ENCODE measurements at regions not wholly inside any gene's neighbourhood (a gene's known extent, or its start where the extent isn't known, plus 50 kb on each side); places are given as distances from the start of the nearest gene placed in this dataset.

GRCh38 chr4:56750231-56750630 lies 69.1 kb upstream of the HOPX start:
- H2AFZ ChIP-seq = no peak overlapping the region
- H4K20me1 ChIP-seq (ENCODE audit: insufficient read depth) = no peaks in the 10 kb centered on the region
- H3K79me2 ChIP-seq (ENCODE audit: insufficient read depth) = no peaks in the 10 kb centered on the region
- no peaks in the 10 kb centered on the region for H3K9me3 ChIP-seq (ENCODE audit: low read depth)
- H3K4me3 ChIP-seq = no peak overlapping the region
- H3K36me3 ChIP-seq (ENCODE audit: low read depth) = no peaks in the 10 kb centered on the region
- no peak for TF ChIP-seq EZH2phosphoT487 (IDR thresholded peaks at IDR 0.05; ENCODE audit: insufficient read depth, low read depth)
- no peak for TF ChIP-seq EZH2 (IDR thresholded peaks at IDR 0.05; ENCODE audit: insufficient read depth, poor library complexity, severe bottlenecking)
- no peak overlapping the region for H3K27ac ChIP-seq
- H3K9ac ChIP-seq = no peak overlapping the region
- no peaks in the 10 kb centered on the region for H3K4me1 ChIP-seq (ENCODE audit: insufficient read depth)
- H3K4me2 ChIP-seq (ENCODE audit: unreplicated experiment) = no peak overlapping the region
- H3F3A ChIP-seq (ENCODE audit: insufficient read depth) = no peaks in the 10 kb centered on the region
- H3K9me2 ChIP-seq (ENCODE audit: insufficient read depth) = no peaks in the 10 kb centered on the region
- in situ Hi-C loops (cut with MboI) = no loop called here
- no peaks in the 10 kb centered on the region for H3K27me3 ChIP-seq (replicated peaks; ENCODE audit: insufficient read depth)
- DNase-seq = no peak

- Histone ChIP-seq H2AFZ (no peak overlapping the region), H3F3A (ENCODE audit: insufficient read depth) (no peaks in the 10 kb centered on the region), H3K9ac (no peak overlapping the region), H3K9me2 (ENCODE audit: insufficient read depth) (no peaks in the 10 kb centered on the region), H3K9me3 (ENCODE audit: low read depth) (no peaks in the 10 kb centered on the region), H3K4me2 (ENCODE audit: unreplicated experiment) (no peak overlapping the region), H3K27me3 (replicated peaks; ENCODE audit: insufficient read depth) (peaks cover 7% of the 10 kb centered on the region), H3K79me2 (ENCODE audit: insufficient read depth) (no peaks in the 10 kb centered on the region), H3K36me3 (ENCODE audit: low read depth) (no peaks in the 10 kb centered on the region), H3K27ac (no peak overlapping the region), H4K20me1 (ENCODE audit: insufficient read depth) (no peaks in the 10 kb centered on the region), H3K4me1 (ENCODE audit: insufficient read depth) (no peaks in the 10 kb centered on the region), H3K4me3 (no peak overlapping the region)
- no peak for DNase-seq
- TF ChIP-seq EZH2phosphoT487 (IDR thresholded peaks at IDR 0.05; ENCODE audit: insufficient read depth, low read depth) = no peak
- no peak for TF ChIP-seq EZH2 (IDR thresholded peaks at IDR 0.05; ENCODE audit: insufficient read depth, poor library complexity, severe bottlenecking)
- 74 to 87% methylated on average over 2 of the region's 2 CpGs for WGBS, 2 experiments (ENCODE audit: low coverage in 1 of 2, low lambda C conversion rate in 2 of 2, missing lambda C conversion rate in 2 of 2)
- in situ Hi-C loops (cut with MboI) = no loop called here
Observed at GRCh38 chr4:56748271-56748670, 67.2 kb upstream of the HOPX start.

DNA sequence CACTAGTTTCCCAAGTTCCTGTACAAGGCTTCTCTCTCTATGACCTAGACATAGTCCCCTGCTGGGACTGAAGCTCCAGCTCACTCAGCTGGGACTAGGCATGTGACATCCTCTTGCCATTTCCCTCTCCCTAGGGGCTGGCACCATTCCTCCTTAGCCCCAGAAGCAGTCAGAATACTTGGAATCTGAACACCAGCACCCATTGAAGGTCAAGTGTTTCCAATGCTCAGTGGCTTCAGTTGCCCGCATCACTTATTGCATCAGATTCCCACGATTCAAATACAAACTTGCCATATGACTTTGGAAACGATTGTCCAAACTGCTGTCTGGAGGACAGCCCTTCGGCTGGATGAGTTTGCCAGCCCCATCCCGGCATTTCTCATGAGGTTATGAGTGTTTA lies 65.5 kb upstream of the HOPX start:
- H3K4me3 ChIP-seq = no peak overlapping the region
- H2AFZ ChIP-seq = no peak overlapping the region
- H3K4me2 ChIP-seq (ENCODE audit: unreplicated experiment) = no peak overlapping the region
- H3K9ac ChIP-seq = no peak overlapping the region
- no peaks in the 10 kb centered on the region for H3K79me2 ChIP-seq (ENCODE audit: insufficient read depth)
- TF ChIP-seq EZH2phosphoT487 (IDR thresholded peaks at IDR 0.05; ENCODE audit: insufficient read depth, low read depth) (no peak), EZH2 (IDR thresholded peaks at IDR 0.05; ENCODE audit: insufficient read depth, poor library complexity, severe bottlenecking) (no peak)
- WGBS, 2 experiments (ENCODE audit: low coverage in 1 of 2, low lambda C conversion rate in 2 of 2, missing lambda C conversion rate in 2 of 2) = 40 to 47% methylated on average over 5 of the region's 5 CpGs
- H3K36me3 ChIP-seq (ENCODE audit: low read depth) = no peaks in the 10 kb centered on the region
- H3F3A ChIP-seq (ENCODE audit: insufficient read depth) = peaks cover 9% of the 10 kb centered on the region; the same call in 1 of the 2 replicates
- H3K9me2 ChIP-seq (ENCODE audit: insufficient read depth) = no peaks in the 10 kb centered on the region
- no peaks in the 10 kb centered on the region for H3K9me3 ChIP-seq (ENCODE audit: low read depth)
- no peak overlapping the region for H3K27ac ChIP-seq
- H3K27me3 ChIP-seq (replicated peaks; ENCODE audit: insufficient read depth) = peaks cover 7% of the 10 kb centered on the region
- H3K4me1 ChIP-seq (ENCODE audit: insufficient read depth) = peaks cover 10% of the 10 kb centered on the region; the same call in 1 of the 2 replicates
- DNase-seq = no peak
- in situ Hi-C loops (cut with MboI) = no loop called here
- no peaks in the 10 kb centered on the region for H4K20me1 ChIP-seq (ENCODE audit: insufficient read depth)

- peaks cover 9% of the 10 kb centered on the region; the same call in 1 of the 2 replicates for H3F3A ChIP-seq (ENCODE audit: insufficient read depth)
Observed at GRCh38 chr4:56745042-56745441, 63.9 kb upstream of the HOPX start.

DNA sequence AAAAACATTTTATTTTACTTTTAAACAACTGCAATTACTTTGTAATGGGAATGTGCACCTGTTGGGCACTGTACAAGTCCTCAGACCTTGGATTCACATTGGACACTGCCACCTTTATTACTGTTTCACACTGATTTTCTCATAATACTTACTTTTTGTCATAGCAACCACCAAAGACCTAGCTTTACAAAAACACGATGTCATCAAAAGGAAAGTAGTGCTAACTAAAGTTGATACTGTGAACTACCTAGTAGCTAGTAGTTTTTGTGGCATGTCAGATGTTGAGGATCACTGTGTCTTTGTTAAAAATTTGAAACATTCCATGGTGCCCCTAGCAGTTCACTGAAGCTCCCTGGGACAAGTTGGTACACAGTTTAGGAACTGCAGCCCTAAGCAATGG lies 62.9 kb upstream of the HOPX start:
- no peak for DNase-seq
- H3K27me3 ChIP-seq (replicated peaks; ENCODE audit: insufficient read depth) = peaks cover 7% of the 10 kb centered on the region
- no peaks in the 10 kb centered on the region for H3K36me3 ChIP-seq (ENCODE audit: low read depth)
- H3K27ac ChIP-seq = no peak overlapping the region
- no peak overlapping the region for H3K9ac ChIP-seq
- no peak overlapping the region for H3K4me2 ChIP-seq (ENCODE audit: unreplicated experiment)
- no peaks in the 10 kb centered on the region for H3K9me2 ChIP-seq (ENCODE audit: insufficient read depth)
- no peak for TF ChIP-seq EZH2 (IDR thresholded peaks at IDR 0.05; ENCODE audit: insufficient read depth, poor library complexity, severe bottlenecking)
- TF ChIP-seq EZH2phosphoT487 (IDR thresholded peaks at IDR 0.05; ENCODE audit: insufficient read depth, low read depth) = no peak
- H4K20me1 ChIP-seq (ENCODE audit: insufficient read depth) = no peaks in the 10 kb centered on the region
- WGBS, 2 experiments (ENCODE audit: low coverage in 1 of 2, low lambda C conversion rate in 2 of 2, missing lambda C conversion rate in 2 of 2) = 80 to 84% methylated on average over 1 of the region's 1 CpG
- no peaks in the 10 kb centered on the region for H3K79me2 ChIP-seq (ENCODE audit: insufficient read depth)
- H3K4me3 ChIP-seq = no peak overlapping the region
- H3K4me1 ChIP-seq (ENCODE audit: insufficient read depth) = peaks cover 10% of the 10 kb centered on the region; the same call in 1 of the 2 replicates
- no peaks in the 10 kb centered on the region for H3K9me3 ChIP-seq (ENCODE audit: low read depth)
- H2AFZ ChIP-seq = no peak overlapping the region
- in situ Hi-C loops (cut with MboI) = no loop called here
- H3F3A ChIP-seq (ENCODE audit: insufficient read depth) = peaks cover 9% of the 10 kb centered on the region; the same call in 1 of the 2 replicates

More at GRCh38 chr4:56745042-56745441, 63.9 kb upstream of the HOPX start:
- Histone ChIP-seq H3K9me2 (ENCODE audit: insufficient read depth) (no peaks in the 10 kb centered on the region), H3K36me3 (ENCODE audit: low read depth) (no peaks in the 10 kb centered on the region), H3K27ac (no peak overlapping the region), H4K20me1 (ENCODE audit: insufficient read depth) (no peaks in the 10 kb centered on the region), H3K9ac (no peak overlapping the region), H3K4me2 (ENCODE audit: unreplicated experiment) (no peak overlapping the region), H3K4me3 (no peak overlapping the region), H3K4me1 (ENCODE audit: insufficient read depth) (peaks cover 10% of the 10 kb centered on the region; the same call in 1 of the 2 replicates), H3K9me3 (ENCODE audit: low read depth) (no peaks in the 10 kb centered on the region), H2AFZ (no peak overlapping the region), H3K27me3 (replicated peaks; ENCODE audit: insufficient read depth) (peaks cover 7% of the 10 kb centered on the region), H3K79me2 (ENCODE audit: insufficient read depth) (no peaks in the 10 kb centered on the region)
- in situ Hi-C loops (cut with MboI) = no loop called here
- WGBS, 2 experiments (ENCODE audit: low coverage in 1 of 2, low lambda C conversion rate in 2 of 2, missing lambda C conversion rate in 2 of 2) = 53 to 61% methylated on average over 2 of the region's 2 CpGs
- DNase-seq = no peak
- TF ChIP-seq EZH2phosphoT487 (IDR thresholded peaks at IDR 0.05; ENCODE audit: insufficient read depth, low read depth) (no peak), EZH2 (IDR thresholded peaks at IDR 0.05; ENCODE audit: insufficient read depth, poor library complexity, severe bottlenecking) (no peak)
